ENCODE measurements at regions not wholly inside any gene's neighbourhood (a gene's known extent, or its start where the extent isn't known, plus 50 kb on each side); places are given as distances from the start of the nearest gene placed in this dataset.

- no peaks in the 10 kb centered on the region for H3K27me3 ChIP-seq (replicated peaks; ENCODE audit: insufficient read depth)
- H2AFZ ChIP-seq: peak overlapping the region; percentile 43; the same call in 1 of the 2 replicates
- H3K4me2 ChIP-seq (ENCODE audit: unreplicated experiment): peak overlapping the region; percentile 2
Observed at GRCh38 chr6:42509256-42509655, 54.6 kb upstream of the UBR2 start.

DNA sequence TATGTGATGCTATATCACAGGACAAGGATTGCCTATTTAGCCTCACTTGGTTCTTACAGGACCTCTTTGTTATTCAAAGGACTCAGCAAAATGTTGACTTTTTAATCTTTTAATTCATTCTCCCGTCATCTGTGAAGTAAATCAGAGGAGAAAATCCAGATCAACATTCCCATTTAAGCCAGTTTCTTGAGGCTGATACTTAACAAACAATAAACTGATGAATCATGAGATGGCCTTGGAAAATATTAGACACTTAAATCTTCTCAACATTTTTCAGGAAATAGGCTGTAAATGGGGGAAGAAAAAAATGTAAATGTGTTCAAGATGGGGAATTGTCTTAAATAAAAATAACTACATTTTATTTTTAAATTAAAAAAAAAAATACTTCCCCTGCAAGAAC, 55.9 kb upstream of the UBR2 start:
- no peaks in the 10 kb centered on the region for H3K9me2 ChIP-seq (ENCODE audit: insufficient read depth)
- H3K27me3 ChIP-seq (replicated peaks; ENCODE audit: insufficient read depth): no peaks in the 10 kb centered on the region
- peak; percentile 63 for DNase-seq
- no peak overlapping the region for H3K9ac ChIP-seq
- H3K9me3 ChIP-seq (ENCODE audit: low read depth): no peaks in the 10 kb centered on the region
- H3K79me2 ChIP-seq (ENCODE audit: insufficient read depth): no peaks in the 10 kb centered on the region
- no peak overlapping the region for H3K4me2 ChIP-seq (ENCODE audit: unreplicated experiment)
- WGBS, 2 experiments (ENCODE audit: low coverage in 1 of 2, low lambda C conversion rate in 2 of 2, missing lambda C conversion rate in 2 of 2): 39 to 43% methylated on average over 1 of the region's 1 CpG
- H4K20me1 ChIP-seq (ENCODE audit: insufficient read depth): no peaks in the 10 kb centered on the region
- in situ Hi-C loops (cut with MboI): no loop called here
- no peaks in the 10 kb centered on the region for H3K36me3 ChIP-seq (ENCODE audit: low read depth)
- peaks cover 18% of the 10 kb centered on the region for H3F3A ChIP-seq (ENCODE audit: insufficient read depth)
- no peak overlapping the region for H3K27ac ChIP-seq
- H3K4me1 ChIP-seq (ENCODE audit: insufficient read depth): peaks cover 32% of the 10 kb centered on the region
- TF ChIP-seq EZH2 (IDR thresholded peaks at IDR 0.05; ENCODE audit: insufficient read depth, poor library complexity, severe bottlenecking) (no peak), EZH2phosphoT487 (IDR thresholded peaks at IDR 0.05; ENCODE audit: insufficient read depth, low read depth) (no peak)
- no peak overlapping the region for H2AFZ ChIP-seq
- no peak overlapping the region for H3K4me3 ChIP-seq

More at GRCh38 chr6:42509256-42509655, 54.6 kb upstream of the UBR2 start:
- H3K36me3 ChIP-seq (ENCODE audit: low read depth): no peaks in the 10 kb centered on the region
- H3K27ac ChIP-seq: no peak overlapping the region
- H3F3A ChIP-seq (ENCODE audit: insufficient read depth): peaks cover 18% of the 10 kb centered on the region
- no peak overlapping the region for H3K4me3 ChIP-seq
- in situ Hi-C loops (cut with MboI): no loop called here
- no peaks in the 10 kb centered on the region for H3K79me2 ChIP-seq (ENCODE audit: insufficient read depth)
- H4K20me1 ChIP-seq (ENCODE audit: insufficient read depth): no peaks in the 10 kb centered on the region
- H3K9ac ChIP-seq: no peak overlapping the region
- TF ChIP-seq EZH2 (IDR thresholded peaks at IDR 0.05; ENCODE audit: insufficient read depth, poor library complexity, severe bottlenecking) (no peak), EZH2phosphoT487 (IDR thresholded peaks at IDR 0.05; ENCODE audit: insufficient read depth, low read depth) (no peak)
- peaks cover 32% of the 10 kb centered on the region for H3K4me1 ChIP-seq (ENCODE audit: insufficient read depth)
- no peaks in the 10 kb centered on the region for H3K9me3 ChIP-seq (ENCODE audit: low read depth)
- H3K9me2 ChIP-seq (ENCODE audit: insufficient read depth): no peaks in the 10 kb centered on the region
- WGBS, 2 experiments (ENCODE audit: low coverage in 1 of 2, low lambda C conversion rate in 2 of 2, missing lambda C conversion rate in 2 of 2): 48% methylated on average over 2 of the region's 2 CpGs
- no peak for DNase-seq

DNA sequence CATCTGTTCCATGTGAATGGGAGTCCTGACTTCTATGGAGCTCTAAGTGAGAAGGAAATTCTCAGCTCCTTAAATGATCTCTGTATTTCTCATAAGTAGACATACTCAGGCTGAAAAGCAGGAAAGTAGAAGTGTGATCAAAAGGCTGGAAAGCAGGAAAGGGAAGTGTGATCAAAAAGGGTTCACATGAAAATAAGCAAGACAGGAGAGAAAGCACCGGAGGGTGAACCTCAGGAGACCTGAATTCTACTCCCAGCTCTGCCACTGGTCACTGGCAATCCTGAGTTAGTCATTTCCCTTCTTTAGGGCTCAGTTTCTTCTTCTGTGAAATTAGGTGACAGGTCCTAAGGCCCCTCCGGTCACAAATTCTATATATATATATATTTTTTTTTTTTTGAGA, 55.5 kb upstream of the TRERF1 start:
- 0 out of 2 replicates have a peak overlapping the region, but pooled peaks have one; percentile 14 for H2AFZ ChIP-seq
- no peak overlapping the region for H3K4me3 ChIP-seq
- no peak overlapping the region for H3K4me2 ChIP-seq (ENCODE audit: unreplicated experiment)
- no peaks in the 10 kb centered on the region for H3K9me3 ChIP-seq (ENCODE audit: low read depth)
- peaks cover 28% of the 10 kb centered on the region for H3K4me1 ChIP-seq (ENCODE audit: insufficient read depth)
- H3K79me2 ChIP-seq (ENCODE audit: insufficient read depth): no peaks in the 10 kb centered on the region
- no peak for TF ChIP-seq EZH2 (IDR thresholded peaks at IDR 0.05; ENCODE audit: insufficient read depth, poor library complexity, severe bottlenecking)
- TF ChIP-seq EZH2phosphoT487 (IDR thresholded peaks at IDR 0.05; ENCODE audit: insufficient read depth, low read depth): no peak
- WGBS, 2 experiments (ENCODE audit: low coverage in 1 of 2, low lambda C conversion rate in 2 of 2, missing lambda C conversion rate in 2 of 2): 30 to 42% methylated on average over 2 of the region's 2 CpGs
- no peaks in the 10 kb centered on the region for H3K9me2 ChIP-seq (ENCODE audit: insufficient read depth)
- H4K20me1 ChIP-seq (ENCODE audit: insufficient read depth): no peaks in the 10 kb centered on the region
- H3F3A ChIP-seq (ENCODE audit: insufficient read depth): peaks cover 18% of the 10 kb centered on the region
- H3K27ac ChIP-seq: no peak overlapping the region
- in situ Hi-C loops (cut with MboI): no loop called here
- no peak overlapping the region for H3K9ac ChIP-seq
- H3K27me3 ChIP-seq (replicated peaks; ENCODE audit: insufficient read depth): no peaks in the 10 kb centered on the region
- no peaks in the 10 kb centered on the region for H3K36me3 ChIP-seq (ENCODE audit: low read depth)
- no peak for DNase-seq

- Histone ChIP-seq H3K4me1 (ENCODE audit: insufficient read depth) (peaks cover 27% of the 10 kb centered on the region), H3K4me3 (no peak overlapping the region), H3K79me2 (ENCODE audit: insufficient read depth) (no peaks in the 10 kb centered on the region), H3K9me2 (ENCODE audit: insufficient read depth) (no peaks in the 10 kb centered on the region), H3K9ac (peak overlapping the region; percentile 57), H3K27ac (peak overlapping the region; percentile 78), H3K4me2 (ENCODE audit: unreplicated experiment) (peak overlapping the region; percentile 30), H3K9me3 (ENCODE audit: low read depth) (peaks cover 4% of the 10 kb centered on the region), H4K20me1 (ENCODE audit: insufficient read depth) (no peaks in the 10 kb centered on the region), H3K36me3 (ENCODE audit: low read depth) (no peaks in the 10 kb centered on the region), H3F3A (ENCODE audit: insufficient read depth) (peaks cover 13% of the 10 kb centered on the region), H2AFZ (0 out of 2 replicates have a peak overlapping the region, but pooled peaks have one; percentile 5), H3K27me3 (replicated peaks; ENCODE audit: insufficient read depth) (no peaks in the 10 kb centered on the region)
- TF ChIP-seq EZH2phosphoT487 (IDR thresholded peaks at IDR 0.05; ENCODE audit: insufficient read depth, low read depth) (no peak), EZH2 (IDR thresholded peaks at IDR 0.05; ENCODE audit: insufficient read depth, poor library complexity, severe bottlenecking) (no peak)
- WGBS, 2 experiments (ENCODE audit: low coverage in 1 of 2, low lambda C conversion rate in 2 of 2, missing lambda C conversion rate in 2 of 2): 75 to 78% methylated on average over 6 of the region's 6 CpGs
- no peak for DNase-seq
- in situ Hi-C loops (cut with MboI): no loop called here
Observed at GRCh38 chr6:42506070-42506469, 54.3 kb upstream of the TRERF1 start.

DNA sequence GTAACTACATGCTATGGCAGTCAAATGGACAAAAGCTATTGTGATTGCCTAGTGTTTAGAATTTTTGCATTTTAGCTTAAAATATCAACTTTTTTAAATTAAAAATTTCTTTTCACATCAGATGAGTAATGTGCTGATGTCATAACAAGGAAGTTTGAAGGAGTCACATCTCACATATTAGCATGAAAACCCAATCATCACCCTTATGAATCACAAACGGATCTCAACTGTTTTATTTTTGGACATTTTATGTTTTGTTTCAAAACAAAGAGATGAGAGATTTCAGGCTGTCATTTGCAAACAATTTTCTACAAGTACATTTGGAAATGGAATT, 53.6 kb upstream of the TRERF1 start:
- no peaks in the 10 kb centered on the region for H3K36me3 ChIP-seq (ENCODE audit: low read depth)
- H3K79me2 ChIP-seq (ENCODE audit: insufficient read depth): no peaks in the 10 kb centered on the region
- TF ChIP-seq EZH2 (IDR thresholded peaks at IDR 0.05; ENCODE audit: insufficient read depth, poor library complexity, severe bottlenecking) (no peak), EZH2phosphoT487 (IDR thresholded peaks at IDR 0.05; ENCODE audit: insufficient read depth, low read depth) (no peak)
- peak overlapping the region; percentile 26; the same call in 1 of the 2 replicates for H3K4me3 ChIP-seq
- H3K4me2 ChIP-seq (ENCODE audit: unreplicated experiment): peak overlapping the region; percentile 30
- in situ Hi-C loops (cut with MboI): no loop called here
- peak overlapping the region; percentile 57 for H3K9ac ChIP-seq
- 0% methylated on average over 1 of the region's 1 CpG for WGBS, 2 experiments (ENCODE audit: low coverage in 1 of 2, low lambda C conversion rate in 2 of 2, missing lambda C conversion rate in 2 of 2)
- H3K27me3 ChIP-seq (replicated peaks; ENCODE audit: insufficient read depth): no peaks in the 10 kb centered on the region
- peaks cover 27% of the 10 kb centered on the region for H3K4me1 ChIP-seq (ENCODE audit: insufficient read depth)
- H3F3A ChIP-seq (ENCODE audit: insufficient read depth): peaks cover 13% of the 10 kb centered on the region
- no peaks in the 10 kb centered on the region for H3K9me2 ChIP-seq (ENCODE audit: insufficient read depth)
- H2AFZ ChIP-seq: 0 out of 2 replicates have a peak overlapping the region, but pooled peaks have one; percentile 5
- no peaks in the 10 kb centered on the region for H4K20me1 ChIP-seq (ENCODE audit: insufficient read depth)
- peaks cover 4% of the 10 kb centered on the region for H3K9me3 ChIP-seq (ENCODE audit: low read depth)
- peak overlapping the region; percentile 78 for H3K27ac ChIP-seq
- DNase-seq: peak; percentile 88
